Frontal cortex (tissue), 3 donors: ENCODE measurements at regions not wholly inside any gene's neighbourhood (a gene's known extent, or its start where the extent isn't known, plus 50 kb on each side); places are given as distances from the start of the nearest gene placed in this dataset.
"Not testable (repeated sequence)": the region's sequence is repeated elsewhere in the genome, so short reads cannot be mapped to it uniquely, and the experiment has no call there.

ENCODE experiments used
- DNase-seq, 2 donors: peaks; one replicate each; pipeline ENCODE4 v3.0.0; 2012; ENCODE audit warnings: low spot score in 2 of 2
- FAIRE-seq: peaks from 2 replicates; lab custom pipeline; 2012; peaks lifted over from hg19 to GRCh38; lab: Jason Lieb, UNC
- donor health status: control.
- donor health status: control.
- donor health status: control.

DNA sequence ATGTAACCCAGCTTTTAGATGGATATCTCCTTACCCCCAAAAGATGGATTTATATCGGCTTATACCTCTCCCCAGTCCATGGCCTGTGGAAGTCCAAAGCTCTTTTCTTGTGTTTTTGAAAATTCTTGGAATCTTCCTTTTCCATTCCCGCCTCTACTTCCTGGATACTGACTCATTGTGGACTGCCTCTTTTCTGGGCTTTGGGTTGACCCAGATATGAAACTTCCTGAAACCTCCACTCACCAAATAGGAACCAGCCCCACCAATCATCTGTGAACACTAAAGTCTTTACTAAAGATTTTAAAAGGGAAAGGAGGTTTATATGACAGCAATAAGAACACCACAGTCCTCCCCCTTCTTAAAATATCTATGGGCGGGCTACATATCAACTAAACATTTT, 163.4 kb upstream of the SYN3 start:
- FAIRE-seq (no peak), DNase-seq (peak in 1 of 2 donors; percentile 14)

GRCh38 chr22:33220476-33221080, 162.4 kb upstream of the SYN3 start:
- DNase-seq (no peak), FAIRE-seq (no peak)

GRCh38 chr22:33219648-33220384, 161.6 kb upstream of the SYN3 start:
- FAIRE-seq (no peak), DNase-seq (no peak)

DNA sequence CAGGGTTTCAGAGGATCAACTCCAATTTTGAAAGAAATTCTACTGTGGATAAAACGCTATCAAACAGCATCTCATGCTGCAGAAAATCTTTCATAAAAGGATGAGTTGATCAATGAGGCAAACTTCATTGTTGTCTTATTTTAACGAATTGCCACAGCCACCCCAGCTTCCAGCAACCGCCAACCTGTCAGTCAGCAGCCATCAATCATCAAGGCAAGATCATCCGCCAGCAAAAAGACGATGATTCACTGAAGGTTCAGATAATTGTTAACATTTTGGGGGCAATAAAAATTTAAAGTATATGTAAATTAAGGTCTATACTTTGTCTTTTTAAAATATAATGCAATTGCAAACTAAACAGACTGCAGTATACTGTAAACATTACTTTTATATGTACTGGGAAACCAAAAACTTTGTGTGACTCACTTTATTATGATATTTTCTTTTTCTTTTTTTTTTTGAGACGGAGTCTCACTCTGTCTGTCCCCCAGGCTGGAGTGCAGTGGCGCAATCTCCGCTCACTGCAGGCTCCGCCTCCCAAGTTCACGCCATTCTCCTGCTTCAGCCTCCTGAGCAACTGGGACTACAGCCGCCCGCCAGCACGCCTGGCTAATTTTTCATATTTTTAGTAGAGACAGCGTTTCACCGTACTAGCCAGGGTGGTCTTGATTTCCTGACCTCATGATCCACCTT, 155.3 kb upstream of the SYN3 start:
- FAIRE-seq (no peak), DNase-seq (no peak)

GRCh38 chr22:33209930-33210784, 152.0 kb upstream of the SYN3 start:
- no peak for FAIRE-seq
- DNase-seq: peak in 1 of 2 donors; percentile 41

- no peak for DNase-seq
- FAIRE-seq: no peak
Observed at GRCh38 chr22:33204408-33204807, 146.2 kb upstream of the SYN3 start.

- no peak for FAIRE-seq
- no peak for DNase-seq
Observed at GRCh38 chr22:33202455-33202854, 144.3 kb upstream of the SYN3 start.

GRCh38 chr22:33194529-33195077, 136.4 kb upstream of the SYN3 start:
- FAIRE-seq (no peak), DNase-seq (no peak)

GRCh38 chr22:33192156-33192555, 134.0 kb upstream of the SYN3 start:
- FAIRE-seq: no peak
- DNase-seq: no peak

GRCh38 chr22:33188326-33188725, 130.1 kb upstream of the SYN3 start:
- FAIRE-seq: no peak
- no peak for DNase-seq

DNA sequence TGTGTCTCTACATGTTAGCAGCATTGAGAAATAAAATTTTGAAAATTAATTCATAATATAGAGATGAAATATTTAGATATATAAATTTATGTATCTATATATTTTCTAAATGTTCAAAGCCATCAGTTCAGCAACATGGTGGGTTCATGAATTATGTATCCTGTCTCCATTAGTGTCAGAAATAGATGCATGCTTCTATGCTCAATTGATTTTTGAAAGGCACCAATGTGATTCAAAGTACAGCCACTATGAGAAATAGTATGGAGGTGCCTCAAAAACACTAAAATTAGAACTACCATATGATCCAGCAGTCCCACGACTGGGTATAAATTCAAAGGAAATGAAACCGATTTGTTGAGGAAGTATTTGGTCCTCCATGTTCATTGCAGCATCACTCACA, 128.6 kb upstream of the SYN3 start:
- DNase-seq (no peak), FAIRE-seq (peak; percentile 48)

- DNase-seq (no peak), FAIRE-seq (no peak)
Observed at GRCh38 chr22:33180356-33180755, 122.2 kb upstream of the SYN3 start.

- no peak for FAIRE-seq
- DNase-seq: no peak
Observed at GRCh38 chr22:33167998-33168790, 110.0 kb upstream of the SYN3 start.

- FAIRE-seq (no peak), DNase-seq (no peak)
Observed at GRCh38 chr22:33166206-33166605, 108.0 kb upstream of the SYN3 start.

- FAIRE-seq: no peak
- no peak for DNase-seq
Observed at GRCh38 chr22:33163815-33164214, 105.6 kb upstream of the SYN3 start.

GRCh38 chr22:33162196-33162595, 104.0 kb upstream of the SYN3 start:
- DNase-seq: no peak
- FAIRE-seq: no peak

GRCh38 chr22:33160525-33160924, 102.3 kb upstream of the SYN3 start:
- no peak for FAIRE-seq
- DNase-seq: no peak

DNA sequence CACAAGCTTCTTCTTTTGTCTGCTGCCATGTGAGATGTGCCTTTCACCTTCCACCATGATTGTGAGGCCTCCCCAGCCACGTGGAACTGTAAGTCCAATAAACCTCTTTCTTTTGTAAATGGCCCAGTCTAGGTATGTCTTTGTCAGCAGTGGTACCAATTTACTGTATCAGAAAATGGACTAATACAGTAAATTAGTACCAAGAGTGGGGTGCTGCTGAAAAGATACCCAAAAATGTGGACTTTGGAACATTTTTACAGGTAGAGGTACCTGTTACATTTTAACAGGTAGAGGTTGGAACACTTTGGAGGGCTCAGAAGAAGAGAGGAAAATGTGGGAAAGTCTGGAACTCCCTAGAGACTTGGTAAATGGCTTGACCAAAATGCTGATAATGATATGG, 96.8 kb upstream of the SYN3 start:
- DNase-seq, FAIRE-seq: not testable (repeated sequence)

- DNase-seq (no peak), FAIRE-seq (no peak)
Observed at GRCh38 chr22:33149611-33150010, 91.4 kb upstream of the SYN3 start.
